Stomach (tissue), 8 donors: ENCODE measurements at regions not wholly inside any gene's neighbourhood (a gene's known extent, or its start where the extent isn't known, plus 50 kb on each side); places are given as distances from the start of the nearest gene placed in this dataset.

Experiments used
- DNase-seq, 2 donors: peaks; one replicate each; pipeline versions ENCODE4 v3.0.0 to v3.0.0-alpha.2; 2013 to 2019
- H3K27ac ChIP-seq, 5 donors: fragments of 200-600 bp in 4 of 5; sonication (generic) in 4 of 5; one replicate each; pipeline ENCODE4 v1.5.1; 2013 to 2019; ENCODE audit warnings: mild to moderate bottlenecking in 1 of 5, moderate library complexity in 1 of 5
- H3K27me3 ChIP-seq, 3 donors: fragments of 200-600 bp; sonication (generic); one replicate each; pipeline ENCODE4 v1.5.1; 2017 to 2019; ENCODE audit warnings: mixed run types in 1 of 3
- H3K36me3 ChIP-seq, 4 donors: fragments of 200-600 bp; sonication (generic); 1 replicate in 3 of 4; 2 replicates in 1 of 4; pipeline ENCODE4 v1.5.1; 2016 to 2019
- H3K4me1 ChIP-seq, 4 donors: fragments of 200-600 bp; sonication (generic); one replicate each; pipeline ENCODE4 v1.5.1; 2016 to 2019
- H3K4me3 ChIP-seq, 4 donors: fragments of 200-600 bp; sonication (generic) in 3 of 4; one replicate each; pipeline ENCODE4 v1.5.1; 2016 to 2019; ENCODE audit warnings: mild to moderate bottlenecking in 1 of 4
- H3K9me3 ChIP-seq, 4 donors: fragments of 200-600 bp; sonication (generic); one replicate each; pipeline ENCODE4 v1.5.1; 2016 to 2019
- CTCF ChIP-seq, 7 experiments: fragments of 450-650 bp in 4 of 7; fragments of 200-600 bp in 3 of 7; sonication (generic) in 3 of 7; IDR thresholded peaks; one replicate each; pipeline ENCODE4 v1.5.1; 2016 to 2019; ENCODE audit warnings: antibody characterized with exemption in 7 of 7, control low read depth in 2 of 7, mild to moderate bottlenecking in 1 of 7
- EP300 ChIP-seq: sonication (generic); formaldehyde crosslinking; IDR thresholded peaks from one replicate; pipeline ENCODE4 v1.6.1; 2017; ENCODE audit warnings: antibody characterized with exemption
- POLR2A ChIP-seq, 4 donors: fragments of 450-650 bp; IDR thresholded peaks; one replicate each; pipeline ENCODE4 v1.6.1; 2016; ENCODE audit warnings: antibody characterized with exemption in 4 of 4, control low read depth in 2 of 4, mild to moderate bottlenecking in 1 of 4, moderate library complexity in 1 of 4
- POLR2AphosphoS5 ChIP-seq, 3 donors: sonication (generic); formaldehyde crosslinking; IDR thresholded peaks; one replicate each; pipeline ENCODE4 v1.6.1; 2016; ENCODE audit warnings: antibody characterized with exemption in 3 of 3
- WGBS, 5 donors: extraction: QIAGEN DNeasy Blood & Tissue Kit in 3 of 5; methylation state at CpG; one replicate each; pipeline versions ENCODE4 v1.1.5 to v1.1.7; 2013 to 2018; 5-methylcytosine and 5-hydroxymethylcytosine counted together
- intact Hi-C: fragments of 100-400 bp; cut with DNase I; formaldehyde crosslinking; loops from one replicate; pipeline ENCODE4 v1.15.1; 2023; ENCODE audit warnings: low total_unique reads
- donor health status: healthy with polysubstance abuse.
- donor health status: Bipolar disorder and iron deficiency.
- donor health status: healthy.

GRCh38 chr13:108566413-108567170, 62.8 kb upstream of the MYO16 start:
- WGBS, 5 donors = 27 to 68% (median 56%) methylated on average over 2 of the region's 2 CpGs
- intact Hi-C loops = no loop called here

GRCh38 chr13:108572782-108573211, 56.6 kb upstream of the MYO16 start:
- no peak for DNase-seq

More at GRCh38 chr13:108566413-108567170, 62.8 kb upstream of the MYO16 start:
- no peaks in the 10 kb centered on the region for H3K9me3 ChIP-seq
- no peaks in the 10 kb centered on the region for H3K27me3 ChIP-seq
- no peak overlapping the region for H3K4me3 ChIP-seq
- no peak for DNase-seq
- no peak for TF ChIP-seq POLR2AphosphoS5 (IDR thresholded peaks at IDR 0.05)
- H3K36me3 ChIP-seq = no peaks in the 10 kb centered on the region
- H3K4me1 ChIP-seq = peaks cover 0 to 8% (median 0%) of the 10 kb centered on the region in 4 donors
- no peak overlapping the region for H3K27ac ChIP-seq

GRCh38 chr13:108573455-108573854, 56.0 kb upstream of the MYO16 start:
- Histone ChIP-seq H3K4me3 (no peak overlapping the region), H3K9me3 (no peaks in the 10 kb centered on the region), H3K36me3 (no peaks in the 10 kb centered on the region), H3K4me1 (no peaks in the 10 kb centered on the region), H3K27ac (no peak overlapping the region), H3K27me3 (no peaks in the 10 kb centered on the region)
- WGBS, 5 donors = 19 to 50% (median 30%) methylated on average over 1 of the region's 1 CpG
- TF ChIP-seq CTCF (IDR thresholded peaks at IDR 0.05) (no peak), POLR2A (IDR thresholded peaks at IDR 0.05) (no peak), POLR2AphosphoS5 (IDR thresholded peaks at IDR 0.05) (no peak), EP300 (no peak)
- intact Hi-C loops = no loop called here
- no peak for DNase-seq

More at GRCh38 chr13:108572782-108573211, 56.6 kb upstream of the MYO16 start:
- intact Hi-C loops = no loop called here
- no peaks in the 10 kb centered on the region for H3K27me3 ChIP-seq
- H3K4me1 ChIP-seq = no peaks in the 10 kb centered on the region
- TF ChIP-seq CTCF (IDR thresholded peaks at IDR 0.05) (no peak), POLR2AphosphoS5 (IDR thresholded peaks at IDR 0.05) (no peak), EP300 (no peak), POLR2A (IDR thresholded peaks at IDR 0.05) (no peak)
- H3K27ac ChIP-seq = no peak overlapping the region
- no peak overlapping the region for H3K4me3 ChIP-seq
- H3K36me3 ChIP-seq = no peaks in the 10 kb centered on the region
- no peaks in the 10 kb centered on the region for H3K9me3 ChIP-seq
- 62 to 83% (median 71%) methylated on average over 6 of the region's 6 CpGs for WGBS, 5 donors

GRCh38 chr13:108574856-108575255, 54.6 kb upstream of the MYO16 start:
- H3K4me3 ChIP-seq = no peak overlapping the region
- no peaks in the 10 kb centered on the region for H3K9me3 ChIP-seq
- TF ChIP-seq EP300 = no peak
- TF ChIP-seq POLR2A (IDR thresholded peaks at IDR 0.05) = no peak
- no peak for TF ChIP-seq POLR2AphosphoS5 (IDR thresholded peaks at IDR 0.05)
- TF ChIP-seq CTCF (IDR thresholded peaks at IDR 0.05) = no peak
- no peaks in the 10 kb centered on the region for H3K27me3 ChIP-seq
- intact Hi-C loops = no loop called here
- H3K36me3 ChIP-seq = no peaks in the 10 kb centered on the region
- no peak overlapping the region for H3K27ac ChIP-seq
- no peak for DNase-seq
- no peaks in the 10 kb centered on the region for H3K4me1 ChIP-seq

- TF ChIP-seq CTCF (IDR thresholded peaks at IDR 0.05) (no peak), EP300 (no peak), POLR2AphosphoS5 (IDR thresholded peaks at IDR 0.05) (no peak), POLR2A (IDR thresholded peaks at IDR 0.05) (no peak)
- intact Hi-C loops = no loop called here
- no peaks in the 10 kb centered on the region for H3K9me3 ChIP-seq
- no peaks in the 10 kb centered on the region for H3K36me3 ChIP-seq
- no peak overlapping the region for H3K27ac ChIP-seq
- WGBS, 5 donors = 93 to 97% (median 95%) methylated on average over 7 of the region's 7 CpGs
- no peaks in the 10 kb centered on the region for H3K27me3 ChIP-seq
- H3K4me3 ChIP-seq = no peak overlapping the region
- DNase-seq = no peak
- no peaks in the 10 kb centered on the region for H3K4me1 ChIP-seq
Measured at GRCh38 chr13:108575430-108575829, 54.0 kb upstream of the MYO16 start.
